ENCODE measurements at regions not wholly inside any gene's neighbourhood (a gene's known extent, or its start where the extent isn't known, plus 50 kb on each side); places are given as distances from the start of the nearest gene placed in this dataset.

DNA sequence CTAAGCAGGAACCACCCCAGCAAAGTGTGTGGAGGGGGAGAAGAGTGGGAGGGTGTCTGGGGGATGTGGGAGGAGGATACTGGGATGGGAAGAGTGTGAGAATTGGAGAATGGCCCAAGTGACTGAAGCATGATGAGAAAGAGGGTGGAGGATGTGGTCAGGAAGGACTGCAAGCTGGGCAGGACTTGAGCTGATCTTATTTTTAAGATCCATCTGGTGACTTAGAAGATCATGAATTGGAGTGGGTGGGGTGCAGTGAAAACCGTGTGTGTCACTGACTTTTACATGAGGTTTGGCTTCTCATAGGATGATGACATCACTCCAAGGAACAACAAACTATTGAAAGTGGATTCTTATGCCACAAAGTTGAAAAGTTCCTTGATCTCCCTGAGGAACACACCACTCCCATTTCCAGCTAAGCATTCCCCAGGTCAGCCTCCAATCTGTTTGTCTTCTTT is 287.5 kb downstream of the GALC start:
- Histone ChIP-seq H3K36me3 (ENCODE audit: insufficient read depth, low read length, poor library complexity, severe bottlenecking) (no peaks in the 10 kb centered on the region), H3K4me3 (ENCODE audit: low read depth, low read length, poor library complexity, severe bottlenecking) (no peak overlapping the region), H3K4me1 (ENCODE audit: insufficient read depth, low read length, poor library complexity, severe bottlenecking) (no peaks in the 10 kb centered on the region), H3K27me3 (replicated peaks; ENCODE audit: insufficient read depth, low read depth, low read length, poor library complexity) (no peaks in the 10 kb centered on the region), H3K9me3 (ENCODE audit: low read depth, low read length, poor library complexity, severe bottlenecking) (no peaks in the 10 kb centered on the region), H3K27ac (ENCODE audit: low read depth, low read length, poor library complexity, severe bottlenecking) (no peak overlapping the region)
- ChIA-PET CTCF (no interaction called here), POLR2A (ENCODE audit: low non-redundant PET) (no interaction called here)
- BruUV-seq (replicated peaks), result no TSS peak
- DNase-seq (ENCODE audit: low spot score), result no peak
- intact Hi-C loops (cut with micrococcal nuclease; ENCODE audit: unreplicated experiment), result no loop called here
- no peak for TF ChIP-seq CTCF (conservative IDR thresholded peaks at IDR 0.05; ENCODE audit: low read depth, low read length)
- TF ChIP-seq EZH2 (IDR thresholded peaks at IDR 0.05; ENCODE audit: borderline replicate concordance, low read depth, low read length, poor library complexity, severe bottlenecking), result no peak

- H3K4me1 ChIP-seq (ENCODE audit: insufficient read depth, low read length, poor library complexity, severe bottlenecking), result no peaks in the 10 kb centered on the region
- no TSS peak for BruUV-seq (replicated peaks)
- no peak overlapping the region for H3K27ac ChIP-seq (ENCODE audit: low read depth, low read length, poor library complexity, severe bottlenecking)
- H3K9me3 ChIP-seq (ENCODE audit: low read depth, low read length, poor library complexity, severe bottlenecking), result no peaks in the 10 kb centered on the region
- intact Hi-C loops (cut with micrococcal nuclease; ENCODE audit: unreplicated experiment), result no loop called here
- ChIA-PET POLR2A (ENCODE audit: low non-redundant PET) (no interaction called here), CTCF (no interaction called here)
- H3K27me3 ChIP-seq (replicated peaks; ENCODE audit: insufficient read depth, low read depth, low read length, poor library complexity), result no peaks in the 10 kb centered on the region
- TF ChIP-seq EZH2 (IDR thresholded peaks at IDR 0.05; ENCODE audit: borderline replicate concordance, low read depth, low read length, poor library complexity, severe bottlenecking) (no peak), CTCF (conservative IDR thresholded peaks at IDR 0.05; ENCODE audit: low read depth, low read length) (no peak)
- no peak overlapping the region for H3K4me3 ChIP-seq (ENCODE audit: low read depth, low read length, poor library complexity, severe bottlenecking)
- DNase-seq (ENCODE audit: low spot score), result no peak
- H3K36me3 ChIP-seq (ENCODE audit: insufficient read depth, low read length, poor library complexity, severe bottlenecking), result no peaks in the 10 kb centered on the region
Measured at GRCh38 chr14:87698481-87698880, 294.5 kb downstream of the GALC start.

DNA sequence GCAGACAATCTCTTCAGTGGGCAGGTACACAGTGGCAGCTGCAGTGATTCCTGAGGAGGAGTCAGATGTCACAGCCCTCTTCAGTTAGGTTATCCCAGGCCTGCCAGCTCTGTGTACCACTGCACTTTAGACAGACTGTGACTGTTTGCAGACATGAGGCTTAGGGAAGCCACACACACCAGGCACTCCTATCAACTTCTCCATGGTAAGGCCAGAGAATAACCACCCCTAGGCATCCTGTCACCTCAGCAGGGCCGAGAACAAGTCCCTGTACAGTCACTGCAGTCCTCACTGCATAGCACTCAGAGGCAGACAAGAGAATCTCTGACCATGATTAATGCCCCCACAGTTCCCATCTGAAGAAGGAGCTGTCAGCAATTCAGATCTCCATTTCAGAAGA is 296.5 kb downstream of the GALC start:
- Histone ChIP-seq H3K4me3 (ENCODE audit: low read depth, low read length, poor library complexity, severe bottlenecking) (no peak overlapping the region), H3K9me3 (ENCODE audit: low read depth, low read length, poor library complexity, severe bottlenecking) (no peaks in the 10 kb centered on the region), H3K4me1 (ENCODE audit: insufficient read depth, low read length, poor library complexity, severe bottlenecking) (no peaks in the 10 kb centered on the region), H3K27me3 (replicated peaks; ENCODE audit: insufficient read depth, low read depth, low read length, poor library complexity) (no peaks in the 10 kb centered on the region), H3K36me3 (ENCODE audit: insufficient read depth, low read length, poor library complexity, severe bottlenecking) (no peaks in the 10 kb centered on the region), H3K27ac (ENCODE audit: low read depth, low read length, poor library complexity, severe bottlenecking) (no peak overlapping the region)
- no peak for DNase-seq (ENCODE audit: low spot score)
- TF ChIP-seq EZH2 (IDR thresholded peaks at IDR 0.05; ENCODE audit: borderline replicate concordance, low read depth, low read length, poor library complexity, severe bottlenecking) (no peak), CTCF (conservative IDR thresholded peaks at IDR 0.05; ENCODE audit: low read depth, low read length) (no peak)
- intact Hi-C loops (cut with micrococcal nuclease; ENCODE audit: unreplicated experiment), result no loop called here
- no TSS peak for BruUV-seq (replicated peaks)
- CTCF ChIA-PET, result no interaction called here
- POLR2A ChIA-PET (ENCODE audit: low non-redundant PET), result no interaction called here
